Brain microvascular endothelial cell (primary cell): ENCODE measurements at regions not wholly inside any gene's neighbourhood (a gene's known extent, or its start where the extent isn't known, plus 50 kb on each side); places are given as distances from the start of the nearest gene placed in this dataset.

ENCODE experiments used
- DNase-seq: peaks from one replicate; pipeline ENCODE4 v3.0.0-alpha.2; 2020
- H3K27ac ChIP-seq: fragments of 250-450 bp; sonication (Bioruptor Pico); 2 replicates; pipeline ENCODE4 v1.5.1; 2020; ENCODE audit warnings: mild to moderate bottlenecking, moderate library complexity
- H3K27me3 ChIP-seq: fragments of 250-450 bp; sonication (Bioruptor Pico); replicated peaks from 2 replicates; pipeline ENCODE4 v1.5.1; 2020; ENCODE audit warnings: mild to moderate bottlenecking
- H3K36me3 ChIP-seq: fragments of 250-450 bp; sonication (Bioruptor Pico); replicated peaks from 2 replicates; pipeline ENCODE4 v1.5.1; 2020; ENCODE audit warnings: mild to moderate bottlenecking
- H3K4me3 ChIP-seq: 2 replicates; pipeline ENCODE4 v1.5.1; 2011; ENCODE audit warnings: low read depth, mild to moderate bottlenecking, control low read depth, low read length, moderate library complexity
- CTCF ChIP-seq: IDR thresholded peaks from 2 replicates; pipeline ENCODE4 v1.5.1; 2011; ENCODE audit warnings: low read depth, mild to moderate bottlenecking, moderate library complexity, low read length, control low read depth, inconsistent platforms; ENCODE audit errors: missing control alignments
- in situ Hi-C: cut with HindIII; loops from 2 replicates; pipeline ENCODE4 v1.10.0; 2017; ENCODE audit warnings: low sequenced_read_pairs, low pct_ligation_motif_present

- Histone ChIP-seq H3K36me3 (no peaks in the 10 kb centered on the region), H3K27ac (no peak overlapping the region), H3K27me3 (no peaks in the 10 kb centered on the region), H3K4me3 (no peak overlapping the region)
- no peak for DNase-seq
- in situ Hi-C loops, result no loop called here
- TF ChIP-seq CTCF, result no peak
Observed at GRCh38 chr5:71862087-71862486, 143.0 kb downstream of the CARTPT start.

- H3K36me3 ChIP-seq, result no peaks in the 10 kb centered on the region
- no peak for DNase-seq
- no peak for TF ChIP-seq CTCF
- H3K27me3 ChIP-seq, result no peaks in the 10 kb centered on the region
- in situ Hi-C loops, result no loop called here
- no peak overlapping the region for H3K27ac ChIP-seq
- H3K4me3 ChIP-seq, result no peak overlapping the region
Observed at GRCh38 chr5:71862507-71863060, 143.5 kb downstream of the CARTPT start.

DNA sequence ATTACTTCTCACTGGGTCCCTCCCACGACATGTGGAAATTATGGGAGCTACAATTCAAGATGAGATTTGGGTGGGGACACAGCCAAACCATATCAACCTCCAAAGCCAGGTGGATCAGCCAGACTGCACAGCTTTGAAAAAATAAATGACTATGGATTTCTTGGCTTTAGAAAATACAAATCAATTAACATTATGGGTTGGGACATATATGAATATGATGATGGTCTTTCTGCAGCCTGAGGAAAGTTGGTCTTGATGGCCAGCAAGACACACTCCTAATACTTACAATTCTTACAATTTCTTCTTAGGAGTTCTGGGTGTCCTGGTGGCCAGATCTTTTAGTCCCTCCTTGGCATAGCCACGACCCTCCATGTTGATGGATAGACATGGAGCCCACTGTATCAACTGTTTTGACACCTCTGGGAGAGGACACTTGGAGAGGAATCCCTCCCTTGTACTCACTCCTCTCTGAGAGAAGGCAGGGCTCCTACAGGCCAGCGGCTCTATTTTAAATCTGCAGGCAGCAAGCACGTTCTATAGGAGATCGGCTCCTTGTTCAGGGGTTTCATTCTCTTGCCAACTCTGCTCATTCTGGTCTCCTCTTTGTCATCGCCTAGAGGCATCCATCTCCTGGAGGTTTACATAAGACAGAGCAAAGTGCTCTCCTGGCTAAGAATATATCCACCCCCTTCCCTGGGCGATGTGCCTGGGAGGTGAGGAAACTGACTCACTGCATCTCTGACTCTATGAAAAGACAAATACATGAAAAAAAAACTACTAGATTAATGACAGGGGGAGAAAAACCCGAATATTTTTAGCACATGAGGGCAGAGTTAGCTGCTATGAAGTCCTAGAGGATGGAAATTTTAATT is 145.9 kb downstream of the CARTPT start:
- no peak overlapping the region for H3K4me3 ChIP-seq
- TF ChIP-seq CTCF, result no peak
- no peaks in the 10 kb centered on the region for H3K27me3 ChIP-seq
- H3K36me3 ChIP-seq, result no peaks in the 10 kb centered on the region
- in situ Hi-C loops, result no loop called here
- no peak overlapping the region for H3K27ac ChIP-seq
- peak; percentile 54 for DNase-seq

DNA sequence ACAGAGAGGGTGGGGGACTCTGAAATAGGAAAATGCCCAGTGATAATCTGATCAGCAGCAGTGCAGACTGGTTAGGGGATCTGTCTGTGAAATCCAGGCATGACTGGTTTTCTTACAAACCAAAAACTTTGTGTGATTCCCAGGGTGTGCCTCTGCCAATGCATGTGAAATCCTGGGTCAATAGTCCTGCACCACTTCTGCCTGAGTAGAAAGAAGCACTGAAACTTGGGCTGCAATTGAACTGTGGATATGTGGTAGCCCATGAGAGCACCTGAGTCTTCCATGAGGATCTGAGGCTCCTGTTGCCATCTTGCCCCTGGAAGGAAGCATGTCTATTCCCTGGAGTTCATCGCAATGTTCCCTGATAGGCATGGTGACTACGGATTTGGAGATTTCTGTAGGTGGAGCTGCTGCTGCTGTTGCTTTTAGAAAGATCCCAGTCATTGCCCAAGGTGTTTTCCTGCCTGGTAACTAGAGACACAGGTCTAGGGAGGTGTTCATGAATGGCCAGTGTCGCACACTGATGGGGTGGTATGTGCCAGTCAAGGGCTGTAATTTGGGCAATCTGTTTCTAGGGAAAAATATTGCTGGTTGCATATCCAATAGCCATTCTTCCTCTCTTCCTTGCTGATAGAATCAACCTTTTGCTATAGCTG is 146.7 kb downstream of the CARTPT start:
- H3K27ac ChIP-seq, result no peak overlapping the region
- H3K27me3 ChIP-seq, result no peaks in the 10 kb centered on the region
- in situ Hi-C loops, result no loop called here
- no peaks in the 10 kb centered on the region for H3K36me3 ChIP-seq
- DNase-seq, result no peak
- H3K4me3 ChIP-seq, result no peak overlapping the region
- TF ChIP-seq CTCF, result no peak

- TF ChIP-seq CTCF, result no peak
- H3K27me3 ChIP-seq, result no peaks in the 10 kb centered on the region
- H3K36me3 ChIP-seq, result no peaks in the 10 kb centered on the region
- in situ Hi-C loops, result no loop called here
- H3K4me3 ChIP-seq, result no peak overlapping the region
- H3K27ac ChIP-seq, result no peak overlapping the region
- no peak for DNase-seq
Observed at GRCh38 chr5:71872311-71872864, 153.3 kb downstream of the CARTPT start.
